GM23248 (cell line): ENCODE measurements at regions not wholly inside any gene's neighbourhood (a gene's known extent, or its start where the extent isn't known, plus 50 kb on each side); places are given as distances from the start of the nearest gene placed in this dataset.

Experiments
- DNase-seq: peaks from one replicate; pipeline ENCODE4 v3.0.0-alpha.2; 2015
- H2AFZ ChIP-seq: fragments of 200-600 bp; sonication (generic); 2 replicates; pipeline ENCODE4 v1.6.1; 2016; ENCODE audit warnings: antibody characterized with exemption
- H3F3A ChIP-seq: fragments of 200-600 bp; sonication (generic); 2 replicates; pipeline ENCODE4 v1.6.1; 2016; ENCODE audit warnings: mild to moderate bottlenecking, antibody characterized with exemption, mixed run types; ENCODE audit not compliant: insufficient read depth
- H3K27ac ChIP-seq: fragments of 200-600 bp; sonication (generic); 2 replicates; pipeline ENCODE4 v1.5.1; 2016; ENCODE audit warnings: mild to moderate bottlenecking
- H3K27me3 ChIP-seq: fragments of 200-600 bp; sonication (generic); replicated peaks from 2 replicates; pipeline ENCODE4 v1.6.1; 2016; ENCODE audit warnings: mild to moderate bottlenecking; ENCODE audit not compliant: insufficient read depth
- H3K36me3 ChIP-seq: fragments of 200-600 bp; sonication (generic); 2 replicates; pipeline ENCODE4 v1.6.1; 2016; ENCODE audit warnings: low read depth, mild to moderate bottlenecking
- H3K4me1 ChIP-seq: fragments of 200-600 bp; sonication (generic); 2 replicates; pipeline ENCODE4 v1.6.1; 2016; ENCODE audit warnings: mild to moderate bottlenecking; ENCODE audit not compliant: insufficient read depth
- H3K4me2 ChIP-seq: fragments of 200-600 bp; sonication (generic); one replicate; pipeline ENCODE4 v1.6.1; 2016; ENCODE audit warnings: mild to moderate bottlenecking; ENCODE audit not compliant: unreplicated experiment
- H3K4me3 ChIP-seq: fragments of 200-600 bp; sonication (generic); 2 replicates; pipeline ENCODE4 v1.5.1; 2016; ENCODE audit warnings: mild to moderate bottlenecking
- H3K79me2 ChIP-seq: fragments of 200-600 bp; sonication (generic); 2 replicates; pipeline ENCODE4 v1.6.1; 2016; ENCODE audit warnings: mild to moderate bottlenecking; ENCODE audit not compliant: insufficient read depth
- H3K9ac ChIP-seq: fragments of 200-600 bp; sonication (generic); 2 replicates; pipeline ENCODE4 v1.6.1; 2016; ENCODE audit warnings: mild to moderate bottlenecking
- H3K9me2 ChIP-seq: fragments of 200-600 bp; sonication (generic); 2 replicates; pipeline ENCODE4 v1.6.1; 2016; ENCODE audit warnings: mixed run types, mild to moderate bottlenecking, moderate library complexity; ENCODE audit not compliant: insufficient read depth
- H3K9me3 ChIP-seq: fragments of 200-600 bp; sonication (generic); one replicate; pipeline ENCODE4 v1.6.1; 2017; ENCODE audit warnings: low read depth
- H4K20me1 ChIP-seq: fragments of 200-600 bp; sonication (generic); 2 replicates; pipeline ENCODE4 v1.6.0; 2016; ENCODE audit not compliant: insufficient read depth
- EZH2 ChIP-seq: fragments of 200-600 bp; sonication (generic); IDR thresholded peaks from 2 replicates; pipeline ENCODE4 v1.6.1; 2018; ENCODE audit warnings: antibody characterized with exemption, mild to moderate bottlenecking; ENCODE audit not compliant: insufficient read depth, poor library complexity, severe bottlenecking
- EZH2phosphoT487 ChIP-seq: fragments of 200-600 bp; sonication (generic); IDR thresholded peaks from 2 replicates; pipeline ENCODE4 v1.6.1; 2018; ENCODE audit warnings: antibody characterized with exemption, moderate library complexity, mild to moderate bottlenecking, low read depth; ENCODE audit not compliant: insufficient read depth
- WGBS, 2 experiments: methylation state at CpG; one replicate each; pipeline ENCODE4 v1.1.6; 2015 to 2017; ENCODE audit warnings: low lambda C conversion rate in 2 of 2, low coverage in 1 of 2; ENCODE audit errors: missing lambda C conversion rate in 2 of 2; 5-methylcytosine and 5-hydroxymethylcytosine counted together
- in situ Hi-C: fragments of 300-500 bp; cut with MboI; formaldehyde crosslinking; loops from 2 replicates; pipeline ENCODE4 v1.15.0; 2020

DNA sequence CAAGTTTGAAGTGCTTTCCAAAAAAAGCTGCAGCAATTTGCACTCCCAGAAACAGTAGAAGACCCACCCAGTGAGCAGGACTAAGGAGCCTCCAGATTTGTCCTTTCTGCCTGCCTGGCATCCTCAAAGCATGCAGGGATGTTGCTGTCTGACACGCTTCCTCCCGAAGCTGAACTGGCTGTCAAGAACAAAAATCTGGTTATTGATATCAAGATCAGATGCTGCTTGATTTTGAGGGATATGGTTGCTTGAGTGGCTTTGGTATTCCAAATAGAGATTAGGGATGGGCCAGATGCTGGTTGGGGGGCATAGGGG is 143.3 kb downstream of the MRPS6 start:
- 4% methylated on average over 2 of the region's 2 CpGs for WGBS, 2 experiments
- in situ Hi-C loops = no loop called here

GRCh38 chr21:34217263-34217662 is 143.9 kb downstream of the MRPS6 start:
- no peak for DNase-seq
- no peaks in the 10 kb centered on the region for H3K27me3 ChIP-seq
- in situ Hi-C loops = no loop called here
- no peaks in the 10 kb centered on the region for H3F3A ChIP-seq
- no peaks in the 10 kb centered on the region for H4K20me1 ChIP-seq
- no peaks in the 10 kb centered on the region for H3K4me1 ChIP-seq
- H3K4me2 ChIP-seq = no peak overlapping the region
- no peak overlapping the region for H3K27ac ChIP-seq
- H3K9ac ChIP-seq = no peak overlapping the region
- H3K36me3 ChIP-seq = no peaks in the 10 kb centered on the region
- no peaks in the 10 kb centered on the region for H3K9me2 ChIP-seq
- no peak overlapping the region for H2AFZ ChIP-seq
- WGBS, 2 experiments = 90 to 92% methylated on average over 3 of the region's 3 CpGs
- H3K4me3 ChIP-seq = no peak overlapping the region
- H3K79me2 ChIP-seq = no peaks in the 10 kb centered on the region
- no peaks in the 10 kb centered on the region for H3K9me3 ChIP-seq
- TF ChIP-seq EZH2 = no peak
- no peak for TF ChIP-seq EZH2phosphoT487

More for the DNA sequence above, 143.3 kb downstream of the MRPS6 start:
- H3K4me1 ChIP-seq = no peaks in the 10 kb centered on the region
- H3K4me2 ChIP-seq = no peak overlapping the region
- H3F3A ChIP-seq = no peaks in the 10 kb centered on the region
- no peak overlapping the region for H3K9ac ChIP-seq
- H3K79me2 ChIP-seq = no peaks in the 10 kb centered on the region
- no peaks in the 10 kb centered on the region for H4K20me1 ChIP-seq
- no peak for DNase-seq
- no peaks in the 10 kb centered on the region for H3K27me3 ChIP-seq
- H2AFZ ChIP-seq = no peak overlapping the region
- H3K4me3 ChIP-seq = no peak overlapping the region
- H3K9me3 ChIP-seq = no peaks in the 10 kb centered on the region
- no peak overlapping the region for H3K27ac ChIP-seq
- no peak for TF ChIP-seq EZH2phosphoT487
- no peak for TF ChIP-seq EZH2
- H3K9me2 ChIP-seq = no peaks in the 10 kb centered on the region
- no peaks in the 10 kb centered on the region for H3K36me3 ChIP-seq

DNA sequence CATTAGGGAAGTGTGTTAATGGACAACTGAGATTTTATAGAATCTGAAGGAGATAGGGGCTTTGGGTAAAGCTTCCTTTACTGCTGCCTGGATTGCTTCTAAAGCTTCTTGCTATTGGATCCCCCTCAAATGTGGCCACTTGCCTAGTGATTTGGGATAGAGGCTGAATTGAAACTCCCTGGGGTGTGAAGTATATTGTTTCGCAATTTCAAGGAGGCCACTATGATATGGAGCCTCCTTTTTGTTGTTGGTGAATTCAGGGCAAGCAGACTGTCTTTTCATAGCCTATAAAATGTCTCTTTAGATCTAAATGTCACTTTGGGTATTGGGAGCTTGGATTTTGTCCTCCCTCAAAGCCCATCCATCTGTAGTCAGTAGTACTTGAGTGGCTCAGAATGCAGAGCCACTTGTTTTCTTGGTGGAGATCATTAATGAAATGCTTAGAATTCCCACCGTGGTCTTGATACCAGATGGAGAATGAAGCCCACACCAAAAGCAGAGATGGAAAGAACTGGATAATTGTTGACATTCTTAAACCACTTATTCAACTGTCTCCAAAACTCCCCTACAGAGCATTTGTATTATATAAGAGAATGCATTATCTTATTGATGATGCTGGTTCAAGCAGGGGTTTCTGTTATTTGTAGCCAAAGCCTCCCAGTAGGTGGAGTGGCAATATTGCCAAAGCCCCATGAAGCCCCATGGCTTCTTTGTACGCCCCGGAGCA is 144.3 kb upstream of the KCNE2 start:
- no peak for DNase-seq
- no peaks in the 10 kb centered on the region for H3K9me3 ChIP-seq
- no peak overlapping the region for H3K9ac ChIP-seq
- H3K4me3 ChIP-seq = no peak overlapping the region
- H2AFZ ChIP-seq = no peak overlapping the region
- no peaks in the 10 kb centered on the region for H3K36me3 ChIP-seq
- H3K4me1 ChIP-seq = no peaks in the 10 kb centered on the region
- in situ Hi-C loops = no loop called here
- no peak overlapping the region for H3K4me2 ChIP-seq
- no peaks in the 10 kb centered on the region for H3K79me2 ChIP-seq
- no peaks in the 10 kb centered on the region for H3K9me2 ChIP-seq
- no peaks in the 10 kb centered on the region for H3F3A ChIP-seq
- no peaks in the 10 kb centered on the region for H4K20me1 ChIP-seq
- H3K27me3 ChIP-seq = no peaks in the 10 kb centered on the region
- TF ChIP-seq EZH2phosphoT487 (no peak), EZH2 (no peak)
- no peak overlapping the region for H3K27ac ChIP-seq
- WGBS, 2 experiments = 79% methylated on average over 4 of the region's 4 CpGs

- H3K4me1 ChIP-seq = no peaks in the 10 kb centered on the region
- H3K27ac ChIP-seq = no peak overlapping the region
- 100% methylated on average over 1 of the region's 1 CpG for WGBS, 2 experiments
- no peaks in the 10 kb centered on the region for H4K20me1 ChIP-seq
- H3K9ac ChIP-seq = no peak overlapping the region
- no peaks in the 10 kb centered on the region for H3K27me3 ChIP-seq
- no peaks in the 10 kb centered on the region for H3K9me3 ChIP-seq
- H3K79me2 ChIP-seq = no peaks in the 10 kb centered on the region
- H3F3A ChIP-seq = no peaks in the 10 kb centered on the region
- no peak overlapping the region for H2AFZ ChIP-seq
- H3K4me3 ChIP-seq = no peak overlapping the region
- in situ Hi-C loops = no loop called here
- no peak for TF ChIP-seq EZH2phosphoT487
- TF ChIP-seq EZH2 = no peak
- H3K36me3 ChIP-seq = no peaks in the 10 kb centered on the region
- DNase-seq = no peak
- H3K4me2 ChIP-seq = no peak overlapping the region
- no peaks in the 10 kb centered on the region for H3K9me2 ChIP-seq
Observed at GRCh38 chr21:34220556-34221195, 143.1 kb upstream of the KCNE2 start.
